ENCODE measurements at regions not wholly inside any gene's neighbourhood (a gene's known extent, or its start where the extent isn't known, plus 50 kb on each side); places are given as distances from the start of the nearest gene placed in this dataset.

- DNase-seq (ENCODE audit: low read depth in 3 of 3, low spot score in 2 of 3): no peak
Measured at GRCh38 chr19:30674656-30675055, 302.5 kb downstream of the ZNF536 start.

GRCh38 chr19:30673336-30673735, 301.2 kb downstream of the ZNF536 start:
- DNase-seq (ENCODE audit: low read depth in 3 of 3, low spot score in 2 of 3): no peak

GRCh38 chr19:30672926-30673325, 300.7 kb downstream of the ZNF536 start:
- DNase-seq (ENCODE audit: low read depth in 3 of 3, low spot score in 2 of 3): no peak

GRCh38 chr19:30671622-30672051, 299.5 kb downstream of the ZNF536 start:
- DNase-seq (ENCODE audit: low read depth in 3 of 3, low spot score in 2 of 3): no peak

- DNase-seq (ENCODE audit: low read depth in 3 of 3, low spot score in 2 of 3): no peak
Measured at GRCh38 chr19:30671367-30671619, 299.1 kb downstream of the ZNF536 start.

GRCh38 chr19:30670562-30671366, 298.6 kb downstream of the ZNF536 start:
- DNase-seq (ENCODE audit: low read depth in 3 of 3, low spot score in 2 of 3): no peak

GRCh38 chr19:30670011-30670329, 297.8 kb downstream of the ZNF536 start:
- no peak for DNase-seq (ENCODE audit: low read depth in 3 of 3, low spot score in 2 of 3)

GRCh38 chr19:30669329-30670010, 297.3 kb downstream of the ZNF536 start:
- DNase-seq (ENCODE audit: low read depth in 3 of 3, low spot score in 2 of 3): no peak

GRCh38 chr19:30668521-30669155, 296.5 kb downstream of the ZNF536 start:
- DNase-seq (ENCODE audit: low read depth in 3 of 3, low spot score in 2 of 3): no peak

GRCh38 chr19:30667746-30668145, 295.6 kb downstream of the ZNF536 start:
- no peak for DNase-seq (ENCODE audit: low read depth in 3 of 3, low spot score in 2 of 3)

- DNase-seq (ENCODE audit: low read depth in 3 of 3, low spot score in 2 of 3): no peak
Measured at GRCh38 chr19:30667227-30667626, 295.0 kb downstream of the ZNF536 start.

- DNase-seq (ENCODE audit: low read depth in 3 of 3, low spot score in 2 of 3): no peak
Measured at GRCh38 chr19:30666301-30666803, 294.2 kb downstream of the ZNF536 start.

GRCh38 chr19:30665449-30665848, 293.3 kb downstream of the ZNF536 start:
- no peak for DNase-seq (ENCODE audit: low read depth in 3 of 3, low spot score in 2 of 3)

- DNase-seq (ENCODE audit: low read depth in 3 of 3, low spot score in 2 of 3): no peak
Measured at GRCh38 chr19:30663611-30664174, 291.5 kb downstream of the ZNF536 start.

GRCh38 chr19:30662211-30662861, 290.2 kb downstream of the ZNF536 start:
- no peak for DNase-seq (ENCODE audit: low read depth in 3 of 3, low spot score in 2 of 3)

- no peak for DNase-seq (ENCODE audit: low read depth in 3 of 3, low spot score in 2 of 3)
Measured at GRCh38 chr19:30659638-30660037, 287.5 kb downstream of the ZNF536 start.

GRCh38 chr19:30656520-30657100, 284.4 kb downstream of the ZNF536 start:
- DNase-seq (ENCODE audit: low read depth in 3 of 3, low spot score in 2 of 3): no peak

GRCh38 chr19:30653646-30654386, 281.6 kb downstream of the ZNF536 start:
- no peak for DNase-seq (ENCODE audit: low read depth in 3 of 3, low spot score in 2 of 3)

GRCh38 chr19:30652751-30653150, 280.6 kb downstream of the ZNF536 start:
- no peak for DNase-seq (ENCODE audit: low read depth in 3 of 3, low spot score in 2 of 3)

GRCh38 chr19:30651691-30652090, 279.5 kb downstream of the ZNF536 start:
- no peak for DNase-seq (ENCODE audit: low read depth in 3 of 3, low spot score in 2 of 3)
